ENCODE measurements at regions not wholly inside any gene's neighbourhood (a gene's known extent, or its start where the extent isn't known, plus 50 kb on each side); places are given as distances from the start of the nearest gene placed in this dataset.
"Not testable (repeated sequence)": the region's sequence is repeated elsewhere in the genome, so short reads cannot be mapped to it uniquely, and the experiment has no call there.

DNA sequence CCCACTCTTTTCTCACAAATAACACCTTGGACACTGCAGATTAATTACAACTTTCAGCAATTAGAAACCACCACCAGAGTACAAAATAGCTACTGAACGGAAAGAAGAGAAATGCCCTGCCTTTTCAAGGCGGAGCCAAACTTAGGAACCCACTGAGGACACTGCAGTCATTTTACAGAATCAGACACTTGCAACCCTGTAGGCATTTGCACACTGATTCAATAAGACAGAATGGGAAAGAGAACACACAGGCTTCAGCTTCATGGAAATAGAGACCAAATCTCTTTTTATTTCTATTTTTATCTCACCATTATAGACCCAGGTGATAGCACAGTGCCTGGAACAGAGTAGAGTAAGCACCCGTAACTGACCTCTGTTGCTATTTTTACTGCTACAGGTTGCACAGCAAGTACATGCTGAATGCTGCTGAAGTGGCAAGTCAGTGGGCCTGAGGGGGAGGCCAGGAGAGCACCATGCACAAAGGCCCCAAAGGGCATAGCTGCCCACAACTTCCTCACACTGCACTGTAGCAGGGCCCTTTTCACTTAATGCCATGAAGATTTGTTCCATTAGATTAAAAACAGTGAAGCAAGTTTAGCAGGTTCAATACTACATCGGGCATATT is 50.7 kb upstream of the EDARADD start:
- peaks cover 3% of the 10 kb centered on the region for H3K27me3 ChIP-seq (replicated peaks; ENCODE audit: insufficient read depth)
- no peaks in the 10 kb centered on the region for H3K36me3 ChIP-seq
- no peak for DNase-seq (ENCODE audit: low spot score)
- H3K4me1 ChIP-seq (replicated peaks) = peaks cover 7% of the 10 kb centered on the region
- intact Hi-C loops (cut with DNase I) = no loop called here
- H3K27ac ChIP-seq = no peak overlapping the region
- H3K9me3 ChIP-seq = no peaks in the 10 kb centered on the region
- H3K4me3 ChIP-seq = no peak overlapping the region
- TF ChIP-seq POLR2AphosphoS5 (IDR thresholded peaks at IDR 0.05) = no peak
- TF ChIP-seq POLR2A (IDR thresholded peaks at IDR 0.05) = no peak
- TF ChIP-seq, protein P1, sequence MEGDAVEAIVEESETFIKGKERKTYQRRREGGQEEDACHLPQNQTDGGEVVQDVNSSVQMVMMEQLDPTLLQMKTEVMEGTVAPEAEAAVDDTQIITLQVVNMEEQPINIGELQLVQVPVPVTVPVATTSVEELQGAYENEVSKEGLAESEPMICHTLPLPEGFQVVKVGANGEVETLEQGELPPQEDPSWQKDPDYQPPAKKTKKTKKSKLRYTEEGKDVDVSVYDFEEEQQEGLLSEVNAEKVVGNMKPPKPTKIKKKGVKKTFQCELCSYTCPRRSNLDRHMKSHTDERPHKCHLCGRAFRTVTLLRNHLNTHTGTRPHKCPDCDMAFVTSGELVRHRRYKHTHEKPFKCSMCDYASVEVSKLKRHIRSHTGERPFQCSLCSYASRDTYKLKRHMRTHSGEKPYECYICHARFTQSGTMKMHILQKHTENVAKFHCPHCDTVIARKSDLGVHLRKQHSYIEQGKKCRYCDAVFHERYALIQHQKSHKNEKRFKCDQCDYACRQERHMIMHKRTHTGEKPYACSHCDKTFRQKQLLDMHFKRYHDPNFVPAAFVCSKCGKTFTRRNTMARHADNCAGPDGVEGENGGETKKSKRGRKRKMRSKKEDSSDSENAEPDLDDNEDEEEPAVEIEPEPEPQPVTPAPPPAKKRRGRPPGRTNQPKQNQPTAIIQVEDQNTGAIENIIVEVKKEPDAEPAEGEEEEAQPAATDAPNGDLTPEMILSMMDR (IDR thresholded peaks at IDR 0.05) = no peak
- WGBS = 29% methylated on average over 4 of the region's 4 CpGs

DNA sequence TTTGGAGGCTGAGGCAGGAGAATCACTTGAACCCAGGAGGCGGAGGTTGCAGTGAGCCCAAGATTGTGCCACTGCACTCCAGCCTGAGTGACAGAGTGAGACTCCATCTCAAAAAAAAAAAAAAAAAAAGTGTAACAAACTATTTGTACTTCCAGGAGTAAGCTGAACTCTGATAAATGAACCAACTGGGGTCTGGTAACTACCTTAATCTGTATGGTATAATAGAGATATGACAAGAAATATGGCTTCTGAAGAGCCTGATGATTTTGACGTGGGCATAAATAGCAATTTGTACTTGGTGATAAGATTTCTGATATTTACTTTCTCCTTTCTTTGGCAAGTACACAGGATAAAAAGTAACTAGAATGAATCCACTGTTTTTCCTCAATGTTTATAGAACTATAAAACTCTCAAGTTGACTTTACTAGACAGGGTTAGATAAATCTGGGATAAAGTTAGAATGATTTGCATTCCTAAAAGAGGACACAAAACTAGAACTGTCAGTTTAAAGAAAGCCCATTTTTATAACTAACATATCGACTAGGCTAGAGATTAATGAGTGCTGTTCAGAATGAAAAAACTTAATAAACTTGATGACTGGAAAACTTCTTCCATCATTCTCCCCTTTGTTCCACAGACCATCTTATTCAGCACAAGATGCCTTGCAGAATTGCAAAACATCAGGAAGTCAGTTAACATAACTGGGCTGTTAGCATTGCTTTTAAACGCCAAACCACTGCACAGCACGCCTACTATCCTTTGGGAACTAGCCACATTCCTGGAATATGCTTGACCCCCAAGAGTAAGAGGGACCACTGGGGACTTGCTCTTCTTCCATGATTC is 51.5 kb upstream of the EDARADD start:
- peaks cover 7% of the 10 kb centered on the region for H3K4me1 ChIP-seq (replicated peaks)
- no peak overlapping the region for H3K27ac ChIP-seq
- no peaks in the 10 kb centered on the region for H3K27me3 ChIP-seq (replicated peaks; ENCODE audit: insufficient read depth)
- no peaks in the 10 kb centered on the region for H3K36me3 ChIP-seq
- H3K9me3 ChIP-seq = no peaks in the 10 kb centered on the region
- DNase-seq (ENCODE audit: low spot score) = no peak
- WGBS = 20% methylated on average over 5 of the region's 5 CpGs
- TF ChIP-seq POLR2AphosphoS5 (IDR thresholded peaks at IDR 0.05) (peak; percentile 54), POLR2A (IDR thresholded peaks at IDR 0.05) (no peak)
- TF ChIP-seq, protein P1 (IDR thresholded peaks at IDR 0.05) = no peak
- intact Hi-C loops (cut with DNase I) = no loop called here
- no peak overlapping the region for H3K4me3 ChIP-seq

DNA sequence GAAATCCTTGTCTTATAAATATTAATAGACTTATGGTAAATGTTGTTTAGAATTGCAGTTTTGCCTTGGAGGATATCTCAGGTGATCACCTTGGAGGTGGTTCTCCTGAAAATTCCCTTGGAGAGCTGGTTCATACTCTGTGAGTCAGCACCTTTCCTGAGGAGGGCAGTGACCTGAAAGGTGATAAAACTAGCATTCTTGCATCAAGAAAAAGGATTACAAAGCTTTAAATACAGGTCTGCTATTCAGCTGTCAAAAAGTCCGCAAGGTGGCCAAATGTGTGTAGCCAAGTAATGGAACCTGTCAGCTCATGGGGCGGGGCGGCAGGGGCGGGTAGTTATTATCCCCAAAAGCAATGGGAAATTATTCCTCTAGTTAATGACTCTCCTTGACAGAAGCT is 52.8 kb upstream of the EDARADD start:
- no peak for TF ChIP-seq POLR2A (IDR thresholded peaks at IDR 0.05)
- no peak for TF ChIP-seq POLR2AphosphoS5 (IDR thresholded peaks at IDR 0.05)
- TF ChIP-seq, protein P1 (IDR thresholded peaks at IDR 0.05) = no peak
- DNase-seq (ENCODE audit: low spot score) = no peak
- H3K9me3 ChIP-seq = no peaks in the 10 kb centered on the region
- no peak overlapping the region for H3K27ac ChIP-seq
- intact Hi-C loops (cut with DNase I) = no loop called here
- H3K4me3 ChIP-seq = no peak overlapping the region
- H3K36me3 ChIP-seq = no peaks in the 10 kb centered on the region
- 54% methylated on average over 4 of the region's 4 CpGs for WGBS
- no peaks in the 10 kb centered on the region for H3K27me3 ChIP-seq (replicated peaks; ENCODE audit: insufficient read depth)
- H3K4me1 ChIP-seq (replicated peaks) = peaks cover 7% of the 10 kb centered on the region

DNA sequence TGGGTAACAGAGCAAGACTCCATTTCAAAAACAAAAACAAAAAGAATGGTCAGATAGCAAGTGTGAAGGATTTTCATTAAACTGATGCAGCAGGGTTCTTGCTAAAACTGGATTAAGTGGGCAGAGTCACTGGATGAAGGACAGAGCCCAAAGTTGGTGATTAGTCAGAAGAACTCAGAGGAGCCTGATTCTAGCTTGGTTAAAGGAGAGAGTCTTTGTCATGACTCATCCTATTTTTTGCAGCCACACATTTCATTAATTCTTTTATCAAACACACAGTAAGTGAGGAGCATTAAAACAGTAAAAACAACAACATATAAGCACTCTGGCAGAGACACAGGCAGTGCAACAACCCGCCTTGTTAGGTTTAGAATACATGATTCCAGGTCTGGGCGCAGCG is 56.0 kb upstream of the EDARADD start:
- no peak overlapping the region for H3K27ac ChIP-seq
- intact Hi-C loops (cut with DNase I) = no loop called here
- peaks cover 4% of the 10 kb centered on the region for H3K4me1 ChIP-seq (replicated peaks)
- 96% methylated on average over 3 of the region's 3 CpGs for WGBS
- H3K4me3 ChIP-seq = no peak overlapping the region
- H3K36me3 ChIP-seq = no peaks in the 10 kb centered on the region
- no peak for DNase-seq (ENCODE audit: low spot score)
- TF ChIP-seq, protein P1 (IDR thresholded peaks at IDR 0.05) = no peak
- TF ChIP-seq POLR2AphosphoS5 (IDR thresholded peaks at IDR 0.05) = no peak
- no peak for TF ChIP-seq POLR2A (IDR thresholded peaks at IDR 0.05)
- no peaks in the 10 kb centered on the region for H3K27me3 ChIP-seq (replicated peaks; ENCODE audit: insufficient read depth)
- H3K9me3 ChIP-seq = no peaks in the 10 kb centered on the region

DNA sequence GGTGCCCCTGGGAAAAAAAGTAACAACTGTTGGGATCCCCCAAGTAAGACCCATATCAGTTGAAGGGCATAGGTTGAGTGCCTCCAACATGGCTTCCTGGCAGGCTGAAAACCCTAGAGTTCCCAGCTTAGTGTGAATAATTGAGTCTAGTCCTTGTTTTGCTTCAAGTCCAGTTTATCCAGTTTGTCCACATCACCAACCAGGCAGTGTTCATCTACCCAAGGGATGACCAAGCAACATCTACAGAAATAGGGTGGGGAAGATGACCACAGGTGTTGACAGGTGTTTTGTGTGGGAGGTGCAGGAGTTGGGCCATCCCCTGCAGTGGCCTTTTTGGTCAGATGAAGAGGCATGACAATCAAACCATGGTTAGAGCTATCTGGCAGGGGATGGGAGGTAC is 54.3 kb upstream of the ERO1B start:
- Histone ChIP-seq H3K4me1 (replicated peaks) (no peaks in the 10 kb centered on the region), H3K4me3 (no peak overlapping the region), H3K9me3 (no peaks in the 10 kb centered on the region), H3K36me3 (no peaks in the 10 kb centered on the region), H3K27me3 (replicated peaks; ENCODE audit: insufficient read depth) (no peaks in the 10 kb centered on the region), H3K27ac (no peak overlapping the region)
- intact Hi-C loops (cut with DNase I) = no loop called here
- no peak for DNase-seq (ENCODE audit: low spot score)
- TF ChIP-seq, protein P1 (IDR thresholded peaks at IDR 0.05) = no peak
- no peak for TF ChIP-seq POLR2AphosphoS5 (IDR thresholded peaks at IDR 0.05)
- no peak for TF ChIP-seq POLR2A (IDR thresholded peaks at IDR 0.05)

DNA sequence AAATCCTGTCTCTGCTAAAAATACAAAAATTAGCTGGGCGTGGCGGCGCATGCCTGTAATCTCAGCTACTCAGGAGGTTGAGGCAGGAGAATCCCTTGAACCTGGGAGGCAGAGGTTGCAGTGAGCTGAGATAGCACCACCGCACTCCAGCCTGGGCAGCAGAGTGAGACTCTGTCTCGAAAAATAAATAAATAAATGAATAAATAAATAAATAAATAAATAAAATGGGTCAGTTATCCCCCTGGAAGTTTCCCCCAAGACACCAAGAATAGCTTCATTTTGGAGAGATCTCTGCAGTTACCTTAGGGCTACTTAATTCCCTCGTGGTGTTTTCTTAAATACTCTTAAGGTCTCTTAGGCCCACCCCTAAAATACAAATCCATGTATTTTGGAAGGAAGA is 53.9 kb upstream of the ERO1B start:
- H3K27ac ChIP-seq; H3K4me1 ChIP-seq (replicated peaks); H3K27me3 ChIP-seq (replicated peaks; ENCODE audit: insufficient read depth); H3K4me3 ChIP-seq; H3K36me3 ChIP-seq; H3K9me3 ChIP-seq; intact Hi-C loops (cut with DNase I); DNase-seq (ENCODE audit: low spot score): not testable (repeated sequence)
- whole genome bisulfite sequencing = 94% methylated on average over 6 of the region's 6 CpGs

Data from prostate gland (tissue), 2 donors.